EH (cell line): ENCODE measurements at regions not wholly inside any gene's neighbourhood (a gene's known extent, or its start where the extent isn't known, plus 50 kb on each side); places are given as distances from the start of the nearest gene placed in this dataset.

Experiments
- DNase-seq: peaks from one replicate; pipeline ENCODE4 v3.0.0-alpha.2; 2015; ENCODE audit warnings: low read depth

- no peak for DNase-seq
These were observed 709.0 kb downstream of the TBC1D22A start for GRCh38 chr22:47471406-47471805.

- DNase-seq: no peak
These were observed 703.4 kb downstream of the TBC1D22A start for GRCh38 chr22:47465809-47466208.

DNA sequence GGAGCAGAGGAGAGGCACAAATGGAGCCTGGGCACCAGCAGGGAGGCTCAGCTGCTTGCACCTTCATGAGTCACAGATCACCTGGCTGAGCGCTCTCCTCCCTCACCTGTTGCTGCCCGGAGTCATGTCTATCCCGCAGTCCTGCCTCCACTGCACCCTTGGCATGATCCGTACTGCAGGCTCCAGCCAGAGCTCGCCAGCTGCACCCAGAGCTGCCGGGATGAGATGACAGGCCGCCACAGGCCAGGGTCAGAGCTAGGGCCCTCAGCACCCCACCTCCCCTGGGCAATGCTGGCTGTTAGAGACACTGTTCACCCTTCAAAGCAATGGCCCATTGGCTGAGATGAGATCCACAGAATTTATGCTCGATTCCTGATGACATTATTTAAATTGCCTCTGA, 702.8 kb downstream of the TBC1D22A start:
- no peak for DNase-seq

GRCh38 chr22:47463220-47463619, 700.8 kb downstream of the TBC1D22A start:
- DNase-seq: no peak

GRCh38 chr22:47460861-47461260, 698.4 kb downstream of the TBC1D22A start:
- DNase-seq: no peak

GRCh38 chr22:47460176-47460575, 697.7 kb downstream of the TBC1D22A start:
- no peak for DNase-seq

DNA sequence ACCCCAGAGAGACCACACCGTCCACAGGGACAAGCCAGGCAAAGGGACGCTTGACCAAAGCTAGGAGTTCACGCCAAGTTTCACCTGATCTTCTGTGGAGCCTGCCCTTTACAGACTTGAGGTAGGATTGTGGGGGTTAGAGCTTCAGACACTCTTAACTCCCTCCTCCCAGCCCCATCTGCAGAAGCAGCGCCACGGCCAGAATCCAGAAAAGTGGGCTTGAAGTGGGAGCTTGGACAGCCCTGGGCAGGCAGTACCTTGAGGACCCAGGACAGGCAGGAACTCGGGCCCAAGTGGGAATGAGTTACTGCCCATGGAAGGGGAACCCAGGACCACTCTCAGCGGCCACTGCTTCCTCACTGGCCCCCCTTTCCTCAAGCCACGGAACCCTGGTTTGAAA, 695.9 kb downstream of the TBC1D22A start:
- no peak for DNase-seq

DNA sequence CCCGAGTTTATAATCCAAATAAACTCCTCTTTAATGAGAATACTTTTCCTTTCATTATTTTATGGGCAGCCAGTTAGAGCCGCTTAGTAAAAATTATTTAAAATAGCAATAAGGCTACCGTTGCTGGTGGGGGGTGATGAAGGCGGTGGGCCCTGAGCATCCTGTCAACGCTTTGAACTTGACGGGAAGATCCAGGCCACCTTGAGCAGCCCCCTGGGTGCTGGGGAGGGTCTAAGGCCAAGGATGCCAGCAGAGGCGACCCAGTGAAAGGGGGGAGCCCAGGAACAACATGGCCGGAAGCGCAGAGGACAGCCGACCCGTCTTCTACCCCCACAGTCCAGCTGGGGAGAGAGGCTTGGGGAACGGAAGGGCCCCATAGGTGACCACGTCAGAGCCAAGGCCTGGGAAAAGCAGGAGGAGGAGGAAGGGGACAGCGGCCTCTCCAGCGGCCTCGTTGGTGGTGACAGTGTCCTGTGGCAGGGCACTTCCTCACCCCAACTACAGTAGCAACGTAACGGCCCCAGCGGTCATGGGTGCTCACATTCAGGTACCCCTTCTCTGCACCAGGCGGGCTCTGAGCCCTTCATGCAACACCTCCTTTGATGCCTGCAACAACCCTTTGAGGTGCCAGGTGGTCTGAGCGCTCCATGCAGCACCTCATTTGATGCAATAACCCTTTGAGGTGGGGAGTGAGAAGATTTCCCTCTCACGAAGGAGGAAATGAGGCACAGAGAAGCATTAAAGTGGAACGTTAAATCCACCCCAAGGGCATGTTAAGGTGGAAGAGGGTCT, 695.3 kb downstream of the TBC1D22A start:
- DNase-seq: no peak

DNA sequence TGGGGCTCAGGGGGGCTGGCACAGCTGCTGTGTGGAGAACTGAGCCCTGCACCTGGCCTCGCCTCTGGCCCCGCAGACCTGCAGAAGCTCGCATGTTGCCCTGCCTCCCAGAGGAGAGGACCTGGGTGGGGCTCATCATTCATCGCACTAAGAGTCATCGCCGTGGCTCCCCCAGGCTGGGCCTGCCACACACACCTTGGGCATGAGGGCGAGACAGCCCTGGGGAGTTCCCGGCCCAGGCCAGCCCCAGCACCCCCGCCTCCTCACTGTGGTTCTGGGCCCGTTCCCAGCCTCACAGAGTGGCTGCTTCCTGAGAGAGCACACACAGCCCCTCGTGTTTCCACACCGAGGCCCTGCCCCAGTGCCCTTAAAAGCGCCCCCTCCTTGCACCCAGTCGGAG, 694.6 kb downstream of the TBC1D22A start:
- DNase-seq: no peak

GRCh38 chr22:47456031-47456430, 693.6 kb downstream of the TBC1D22A start:
- DNase-seq: no peak

DNA sequence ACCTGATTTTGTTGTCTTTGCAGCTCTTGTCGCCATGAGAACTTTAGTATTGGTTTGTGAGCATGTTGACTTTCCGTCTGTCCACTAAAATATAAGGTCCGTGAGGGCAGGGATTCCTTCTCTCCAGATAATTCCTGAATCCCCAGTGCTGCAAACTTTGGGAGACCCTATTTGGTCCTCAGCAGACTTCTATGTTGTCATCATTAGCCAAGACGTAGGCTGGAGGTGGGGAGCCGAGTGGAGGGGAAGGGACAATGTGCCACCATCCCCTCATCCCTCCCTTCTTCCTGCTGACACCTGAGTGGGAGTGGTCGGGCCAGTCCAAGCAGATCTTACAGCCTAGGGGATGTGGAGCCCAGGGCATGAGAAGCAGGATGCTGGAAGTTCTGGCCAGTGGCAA, 690.6 kb downstream of the TBC1D22A start:
- no peak for DNase-seq

DNA sequence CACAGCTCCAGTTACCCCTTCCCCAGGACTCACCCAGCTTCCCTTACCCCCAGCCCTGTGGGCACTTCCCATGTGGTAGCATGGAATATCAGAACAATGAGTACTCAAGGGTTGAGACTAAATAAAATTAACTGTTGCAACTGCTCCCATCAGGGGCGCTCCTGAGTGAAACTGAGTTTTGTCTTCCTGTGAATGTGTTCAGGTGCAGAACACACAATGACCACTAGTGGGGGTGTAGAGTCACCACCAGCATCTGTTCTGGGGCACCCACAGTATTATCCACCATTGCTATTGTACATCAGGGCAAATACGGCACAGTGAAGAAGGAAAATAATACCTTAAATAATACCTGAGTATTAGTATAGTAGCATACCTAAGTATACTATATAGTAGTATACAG, 689.7 kb downstream of the TBC1D22A start:
- no peak for DNase-seq

GRCh38 chr22:47450876-47451475, 688.5 kb downstream of the TBC1D22A start:
- no peak for DNase-seq

DNA sequence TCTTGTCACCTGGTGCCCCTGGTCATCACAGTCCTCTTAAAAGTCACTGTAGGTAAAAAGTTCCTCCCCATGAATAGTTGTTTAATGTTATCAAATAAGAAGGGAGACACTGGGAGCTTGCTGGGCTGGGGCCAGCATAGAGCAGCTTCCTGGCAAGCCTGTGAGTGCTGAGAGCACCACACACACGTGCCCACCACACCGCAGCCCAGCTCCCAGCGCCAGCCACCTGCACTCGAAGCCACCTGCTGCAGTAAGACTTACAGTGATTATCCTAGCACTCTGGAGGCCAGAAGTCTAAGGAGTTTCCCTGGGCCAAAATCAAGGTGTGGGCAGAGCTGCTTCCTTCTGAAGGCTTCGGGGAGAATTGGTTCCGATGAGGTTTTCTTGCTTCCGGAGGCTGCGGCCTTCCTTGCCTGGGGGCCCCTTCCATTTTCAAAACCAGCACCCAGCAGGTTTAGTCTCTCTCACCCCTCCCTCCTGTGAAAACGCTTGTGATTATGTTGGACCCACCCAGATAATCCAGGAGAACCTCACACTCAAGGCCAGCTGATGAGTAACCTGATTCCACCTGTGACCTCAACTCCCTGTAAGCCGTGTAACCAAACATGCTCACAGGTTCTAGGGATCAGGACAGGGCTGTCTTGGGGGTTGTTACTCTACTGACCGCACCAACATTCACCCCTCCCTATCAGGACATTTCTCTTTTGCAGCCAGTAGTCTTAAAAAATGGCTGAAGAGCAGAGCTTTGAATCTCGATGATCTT, 687.2 kb downstream of the TBC1D22A start:
- no peak for DNase-seq

- no peak for DNase-seq
These were observed 686.1 kb downstream of the TBC1D22A start for GRCh38 chr22:47448231-47449223.

- DNase-seq: no peak
These were observed 684.7 kb downstream of the TBC1D22A start for GRCh38 chr22:47446821-47447810.

- no peak for DNase-seq
These were observed 683.9 kb downstream of the TBC1D22A start for GRCh38 chr22:47446331-47446730.

DNA sequence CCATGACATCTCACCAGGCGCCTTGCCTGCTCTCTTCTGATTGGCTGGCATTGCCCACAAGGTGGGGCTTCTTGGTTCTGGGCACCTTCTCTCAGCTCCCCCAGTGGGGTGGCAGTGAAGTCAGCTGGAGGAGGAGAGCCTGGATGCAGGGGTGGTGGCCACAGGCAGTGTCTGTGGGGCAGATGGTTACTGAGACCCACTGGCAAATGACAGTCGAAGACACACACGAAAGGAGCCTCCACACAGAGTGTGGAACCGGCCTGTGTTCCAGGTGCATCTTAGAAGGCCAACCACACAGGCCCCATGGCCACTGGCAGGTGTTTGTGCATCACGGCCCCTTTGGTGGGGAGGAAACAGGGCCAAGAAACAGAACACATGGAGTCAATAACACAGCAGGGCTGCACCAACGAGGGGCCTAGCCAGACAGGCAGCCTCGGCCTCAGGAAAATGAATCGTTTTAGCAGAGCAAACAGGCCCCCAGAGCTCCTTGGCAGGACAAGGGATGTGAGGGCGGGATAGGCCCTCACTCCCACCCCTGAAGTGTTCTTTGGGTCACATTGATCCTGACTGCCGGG, 683.4 kb downstream of the TBC1D22A start:
- DNase-seq: no peak

GRCh38 chr22:47445212-47445611, 682.8 kb downstream of the TBC1D22A start:
- DNase-seq: no peak

GRCh38 chr22:47444746-47445065, 682.3 kb downstream of the TBC1D22A start:
- DNase-seq: no peak
